ENCODE measurements at regions not wholly inside any gene's neighbourhood (a gene's known extent, or its start where the extent isn't known, plus 50 kb on each side); places are given as distances from the start of the nearest gene placed in this dataset.

- TF ChIP-seq CTCF (IDR thresholded peaks at IDR 0.05) (no peak), POLR2A (IDR thresholded peaks at IDR 0.05) (no peak)
These were observed 662.4 kb downstream of the UTRN start for GRCh38 chr6:144947398-144947976.

All from suprapubic skin (tissue), 3 donors.